HG03354 (cell line): ENCODE measurements at regions not wholly inside any gene's neighbourhood (a gene's known extent, or its start where the extent isn't known, plus 50 kb on each side); places are given as distances from the start of the nearest gene placed in this dataset.
A peak's percentile ranks its signal among the peaks of the same experiment; 100 is the strongest.
"Not testable (repeated sequence)": the region's sequence is repeated elsewhere in the genome, so short reads cannot be mapped to it uniquely, and the experiment has no call there.

Experiments
- ATAC-seq: cut with Tn5 transposase; IDR thresholded peaks from one replicate; pipeline ENCODE4 v1.9.1; 2021; ENCODE audit warnings: mild to moderate bottlenecking; ENCODE audit not compliant: unreplicated experiment, poor library complexity, severe bottlenecking

DNA sequence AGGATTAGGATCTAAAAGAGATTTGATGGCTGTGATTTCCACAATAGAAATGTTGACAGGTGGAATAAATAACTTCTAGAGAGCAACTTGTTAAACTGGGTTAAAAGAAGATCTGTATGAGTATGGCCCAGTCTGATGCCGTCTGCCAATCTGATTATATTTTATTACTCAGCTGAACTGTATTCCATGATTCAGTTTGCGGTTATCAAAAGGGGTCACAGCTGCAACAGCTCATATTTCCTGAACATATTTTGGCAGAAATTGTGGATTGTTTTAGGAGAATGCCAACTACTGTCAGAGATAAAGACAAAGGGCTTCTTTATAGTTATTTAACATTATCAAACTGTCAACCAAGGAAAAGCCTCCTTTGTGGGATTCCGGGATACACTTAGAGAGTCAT is 244.8 kb upstream of the MINDY3 start:
- ATAC-seq, result no peak

DNA sequence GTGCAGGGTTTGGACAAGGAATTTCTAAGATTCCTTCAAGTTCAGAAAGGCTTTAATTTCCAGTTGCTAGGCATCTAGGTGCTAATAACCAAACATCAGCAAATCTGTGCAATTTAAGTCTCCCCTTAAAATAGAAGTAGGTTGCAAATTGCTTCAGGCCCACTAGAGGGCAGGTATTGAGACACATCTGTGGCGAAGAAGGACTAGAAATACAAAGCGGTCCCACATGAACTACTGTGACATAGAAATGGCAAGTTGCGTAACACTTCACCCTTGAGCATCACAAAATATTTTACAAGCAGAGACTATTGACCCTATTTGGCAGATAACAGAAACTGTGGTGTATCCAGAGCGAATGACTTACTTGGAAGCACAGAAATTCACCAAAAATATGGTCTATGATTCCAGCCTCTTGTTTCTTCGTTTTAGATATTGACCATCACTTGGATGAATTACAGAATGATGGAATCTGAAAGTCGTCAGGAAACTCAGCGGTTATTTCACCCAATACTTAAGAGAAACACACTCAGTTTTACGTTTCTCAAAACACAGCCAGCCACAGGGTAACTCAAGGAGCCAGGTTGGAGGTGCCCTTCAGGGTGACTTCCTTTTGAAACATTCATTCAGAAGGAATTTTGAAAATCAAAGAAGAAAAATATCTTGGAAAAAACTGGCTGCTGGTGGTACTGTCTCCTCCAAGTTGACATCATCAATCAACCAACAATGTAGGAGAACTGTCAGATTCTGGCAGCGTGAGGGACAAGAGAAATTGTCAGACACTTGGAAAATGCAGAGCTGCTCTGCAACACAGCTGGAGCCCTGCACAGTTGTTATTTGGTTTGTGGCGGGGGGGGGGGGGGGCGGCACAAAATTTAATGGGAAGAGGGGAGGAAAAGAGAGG is 256.3 kb upstream of the MINDY3 start:
- peak; percentile 71 for ATAC-seq

DNA sequence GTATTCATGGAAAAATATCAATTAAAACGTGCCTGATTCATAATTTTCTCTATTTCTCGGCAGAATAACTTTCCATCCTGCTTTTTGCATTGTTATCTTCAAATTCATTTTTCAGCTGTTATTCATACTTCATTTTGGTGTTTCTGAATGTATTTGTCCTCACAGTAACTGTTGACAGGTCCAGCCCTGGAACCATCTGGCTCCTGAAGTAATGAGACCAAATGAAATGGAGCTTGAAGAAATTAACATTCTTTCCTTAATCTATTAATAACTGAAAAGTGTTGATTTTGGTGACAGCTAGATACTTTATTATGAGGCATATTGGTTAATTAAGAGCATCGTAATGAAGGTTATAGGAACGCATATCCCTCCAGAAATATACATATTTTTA is 257.0 kb upstream of the MINDY3 start:
- no peak for ATAC-seq

DNA sequence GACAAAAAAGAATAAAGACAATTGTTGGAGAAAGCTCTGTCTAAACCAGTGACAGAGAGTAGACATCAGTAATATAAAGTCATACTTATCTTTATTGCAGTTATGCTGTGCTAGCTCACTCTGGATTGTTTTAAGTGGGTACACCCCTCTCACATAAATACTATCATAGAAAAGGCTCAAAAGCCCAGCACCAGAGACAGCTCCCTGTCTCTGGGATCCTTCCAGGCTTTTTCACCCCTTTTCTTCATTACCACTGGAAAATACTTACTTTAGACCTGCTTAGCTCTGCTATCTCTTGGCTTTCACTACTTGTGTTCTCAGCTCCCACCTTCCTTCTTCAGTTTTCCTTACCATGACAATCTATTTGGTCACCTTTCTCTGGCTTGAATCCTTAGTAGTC is 259.1 kb upstream of the MINDY3 start:
- ATAC-seq, result no peak

DNA sequence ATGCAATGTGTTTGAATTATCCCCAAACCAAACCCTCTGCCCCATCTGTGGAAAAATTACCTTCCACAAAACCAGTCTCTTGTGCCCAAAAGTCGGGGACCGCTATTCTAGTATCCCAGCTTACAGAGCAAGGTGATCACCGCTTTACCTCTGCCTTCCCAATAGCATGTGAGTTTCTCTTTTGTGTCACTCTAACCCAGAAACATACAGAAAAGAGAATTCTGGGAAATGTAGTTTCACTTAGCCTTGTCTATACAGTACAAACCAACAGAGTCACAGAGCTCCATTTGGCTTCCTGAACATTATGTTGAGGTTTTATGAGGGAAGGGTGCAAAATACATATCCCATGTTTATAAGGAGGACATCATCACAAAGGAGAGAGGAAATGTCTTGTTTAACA is 260.3 kb upstream of the MINDY3 start:
- ATAC-seq, result no peak

DNA sequence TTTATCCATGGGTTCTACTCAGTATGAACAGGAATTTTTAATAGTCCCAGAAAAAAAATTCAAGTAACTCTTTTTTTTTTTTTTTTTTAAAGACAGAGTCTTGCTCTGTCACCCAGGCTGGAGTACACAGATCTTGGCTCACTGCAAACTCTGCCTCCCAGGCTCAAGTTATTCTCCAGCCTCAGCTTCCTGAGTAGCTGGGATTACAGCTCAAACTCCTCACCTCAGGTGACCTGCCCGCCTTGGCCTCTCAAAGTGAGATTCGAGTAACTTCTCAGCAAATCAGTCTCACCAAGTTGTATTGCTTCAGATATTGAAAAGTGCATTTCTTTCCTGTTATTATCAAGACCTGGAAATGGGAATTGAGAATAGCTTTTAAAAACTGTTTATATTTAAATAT is 281.2 kb upstream of the MINDY3 start:
- ATAC-seq, result no peak

DNA sequence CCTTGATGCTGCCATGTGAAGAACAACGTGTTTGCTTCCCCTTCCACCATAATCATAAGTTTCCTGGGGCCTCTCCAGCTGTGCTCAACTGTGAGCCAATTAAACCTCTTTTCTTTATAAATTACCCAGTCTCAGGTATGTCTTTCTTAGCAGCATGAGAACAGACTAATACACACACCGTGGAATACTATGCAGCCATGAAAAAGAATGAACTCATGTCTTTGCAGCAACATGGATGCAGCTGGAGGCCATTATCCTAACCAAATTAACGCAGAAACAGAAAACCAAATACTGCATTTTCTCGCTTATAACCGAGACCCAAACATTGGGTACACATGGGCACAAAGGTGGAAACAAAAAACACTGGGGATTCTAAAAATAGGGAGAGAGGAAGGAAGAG is 286.7 kb upstream of the MINDY3 start:
- ATAC-seq, result no peak

DNA sequence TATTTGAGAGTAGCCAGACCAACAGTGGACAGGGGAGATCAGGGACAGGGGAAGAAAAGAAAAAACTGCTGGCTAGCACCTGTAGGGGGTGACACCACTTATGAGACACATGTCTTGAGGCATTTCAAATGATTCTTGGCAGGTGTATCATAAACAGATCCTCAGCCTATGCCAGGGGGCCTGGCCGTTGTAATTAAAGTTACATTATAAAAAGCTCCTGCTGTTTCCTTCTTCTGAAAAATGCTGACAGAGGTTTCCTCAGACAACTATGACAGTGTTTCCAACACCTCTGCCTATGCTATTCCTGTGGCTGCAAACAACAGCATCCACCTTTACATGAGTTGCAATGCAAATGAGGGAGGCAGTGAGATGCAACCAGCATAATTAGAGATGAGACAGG is 281.0 kb upstream of the PTER start:
- ATAC-seq, result no peak

DNA sequence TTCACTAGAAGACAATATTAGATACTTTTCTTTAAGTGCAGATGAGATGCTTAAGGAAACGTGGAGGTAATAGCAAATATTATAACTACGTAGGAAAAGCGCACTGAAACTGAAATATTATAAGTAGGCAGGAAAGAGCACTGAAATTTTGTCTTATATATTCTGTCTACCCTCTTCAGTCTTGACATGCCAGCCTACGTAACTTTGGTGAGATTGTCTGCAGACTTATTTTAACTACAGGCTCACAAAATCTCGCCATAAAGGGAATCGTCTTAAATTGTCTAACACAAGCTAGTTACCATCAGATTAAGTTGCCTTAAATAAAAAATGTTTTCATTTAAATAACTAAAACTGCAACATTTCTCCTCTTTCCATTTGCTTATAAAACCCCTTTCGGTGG is 280.1 kb upstream of the PTER start:
- no peak for ATAC-seq

DNA sequence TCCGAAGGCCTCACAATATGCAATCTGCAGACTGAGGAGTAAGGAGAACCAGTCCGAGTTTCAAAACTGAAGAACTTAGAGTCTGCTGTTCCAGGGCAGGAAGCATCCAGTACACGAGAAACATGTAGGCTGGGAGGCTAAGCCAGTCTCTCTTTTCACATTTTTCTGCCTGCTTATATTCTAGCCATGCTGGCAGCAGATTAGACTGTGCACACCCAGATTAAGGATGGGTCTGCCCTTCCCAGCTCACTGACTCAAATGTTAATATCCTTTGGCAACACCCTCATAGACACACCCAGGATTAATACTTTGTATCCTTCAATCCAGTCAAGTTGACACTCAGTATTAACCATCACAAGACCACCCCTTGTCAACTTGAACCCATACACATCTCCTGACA is 271.7 kb upstream of the PTER start:
- ATAC-seq, result not testable (repeated sequence)

DNA sequence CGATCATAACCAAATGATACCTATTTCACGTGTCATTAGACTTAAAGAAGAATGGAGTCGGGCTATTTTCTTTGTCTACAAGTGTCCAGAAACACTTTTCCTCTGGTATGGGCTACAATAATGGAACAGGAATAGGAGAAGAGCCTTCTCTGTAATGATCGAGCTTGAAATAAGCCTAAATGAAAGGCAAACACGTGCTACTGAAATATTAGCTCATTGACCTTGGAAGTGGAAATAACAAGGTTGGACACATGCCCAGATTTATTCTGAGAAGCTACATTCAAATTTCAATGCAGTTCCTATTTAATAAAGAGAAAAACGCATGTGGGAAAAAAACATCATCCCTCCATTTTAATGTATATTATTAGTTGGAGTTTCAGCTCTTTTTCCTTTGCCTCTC is 254.7 kb upstream of the PTER start:
- ATAC-seq, result no peak

DNA sequence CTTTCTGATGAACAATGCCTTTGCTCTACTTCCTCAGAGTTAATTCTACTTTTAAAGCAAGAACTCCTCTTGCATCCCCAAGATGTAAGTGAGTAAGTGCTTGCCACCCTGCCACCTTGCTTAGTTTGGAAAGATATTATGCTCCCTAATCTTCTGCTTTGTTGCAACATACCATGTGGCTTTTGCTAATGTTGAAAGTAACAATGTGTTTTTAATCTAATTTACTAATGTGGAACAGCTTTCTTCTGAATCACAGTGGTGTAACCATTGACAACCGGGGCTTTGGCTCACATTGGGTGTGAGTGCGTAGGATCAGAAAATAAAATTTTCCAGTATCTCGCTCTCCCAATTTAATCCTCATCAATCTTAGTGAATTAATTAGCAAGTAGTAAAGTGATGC is 254.1 kb upstream of the PTER start:
- ATAC-seq, result no peak

DNA sequence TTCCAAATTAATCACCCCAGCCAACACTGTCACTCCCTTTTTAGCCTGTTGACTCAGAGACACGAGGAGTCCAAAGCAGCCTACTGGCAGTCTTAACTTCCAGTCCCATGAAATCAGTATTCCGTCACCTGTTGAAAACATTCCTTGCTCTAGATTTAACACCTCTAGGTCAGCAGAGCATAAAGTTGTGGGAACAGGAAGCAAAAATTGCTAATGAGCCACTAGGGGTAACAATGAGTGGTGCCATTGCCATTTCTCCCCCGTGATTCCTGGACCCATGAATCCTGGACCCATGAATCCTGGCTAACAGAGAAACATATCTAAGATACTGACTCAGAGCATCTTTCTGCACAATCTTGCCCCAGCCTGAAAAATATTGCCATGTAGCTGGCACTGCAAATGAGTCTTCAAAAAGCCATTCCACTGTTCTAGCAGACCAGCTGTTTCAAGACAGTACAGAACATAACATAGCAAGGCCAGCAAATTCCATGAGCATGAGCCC is 252.7 kb upstream of the PTER start:
- ATAC-seq, result no peak

DNA sequence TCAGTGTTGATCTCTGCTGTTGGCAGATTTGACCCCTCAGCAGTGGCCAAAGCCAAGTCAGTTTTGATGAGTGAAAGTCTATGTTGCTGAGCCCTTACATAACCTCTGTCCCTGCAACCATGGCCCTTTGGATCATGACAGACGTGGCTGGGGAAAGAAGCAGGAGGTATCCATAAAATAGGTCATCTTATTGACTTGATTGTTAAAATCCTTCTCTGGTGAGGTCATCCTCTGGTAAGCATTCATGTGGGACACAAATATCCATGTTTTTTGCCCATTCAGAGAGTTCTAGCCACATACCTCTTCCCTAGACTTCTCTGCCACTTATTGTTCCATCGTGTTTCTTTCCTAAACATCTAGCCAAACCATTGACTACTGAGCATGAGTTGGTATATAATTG is 251.9 kb upstream of the PTER start:
- ATAC-seq, result no peak

DNA sequence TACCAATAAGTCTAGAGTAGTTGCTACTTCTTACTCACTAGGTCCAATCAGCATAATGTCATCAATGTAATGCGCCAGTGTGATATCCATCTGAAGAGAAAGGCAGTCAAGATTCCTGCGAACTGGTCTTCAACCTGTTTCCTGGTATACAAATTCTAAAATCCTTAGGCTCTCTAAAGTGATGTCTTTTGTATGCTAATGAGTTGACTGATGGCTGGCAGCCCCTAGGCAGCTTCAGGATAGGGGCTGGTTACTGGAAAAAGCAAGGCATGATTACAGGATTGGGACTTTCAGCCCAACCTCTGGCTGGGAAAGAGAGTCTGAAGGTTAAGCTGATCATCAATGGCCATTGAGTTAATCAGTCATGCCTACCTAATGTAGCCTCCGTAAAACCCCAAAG is 250.2 kb upstream of the PTER start:
- no peak for ATAC-seq

DNA sequence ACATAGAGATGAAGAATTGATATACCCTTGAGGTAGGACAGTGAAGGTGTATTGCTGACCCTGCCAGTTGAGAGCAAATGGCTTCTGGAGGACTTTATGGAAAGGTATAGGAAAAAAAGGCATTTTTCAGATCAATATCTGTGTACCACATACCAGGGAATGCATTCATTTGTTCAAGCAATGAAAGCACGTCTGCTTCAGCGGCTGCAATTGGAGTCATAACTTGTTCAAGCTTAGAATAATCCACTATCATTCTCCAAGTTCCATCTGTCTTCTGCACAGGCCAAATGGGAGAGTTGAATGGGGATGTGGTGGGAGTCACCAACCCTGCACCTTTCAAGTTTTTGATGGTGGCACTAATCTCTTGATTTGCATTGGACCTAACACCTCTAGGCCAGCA is 249.6 kb upstream of the PTER start:
- no peak for ATAC-seq

DNA sequence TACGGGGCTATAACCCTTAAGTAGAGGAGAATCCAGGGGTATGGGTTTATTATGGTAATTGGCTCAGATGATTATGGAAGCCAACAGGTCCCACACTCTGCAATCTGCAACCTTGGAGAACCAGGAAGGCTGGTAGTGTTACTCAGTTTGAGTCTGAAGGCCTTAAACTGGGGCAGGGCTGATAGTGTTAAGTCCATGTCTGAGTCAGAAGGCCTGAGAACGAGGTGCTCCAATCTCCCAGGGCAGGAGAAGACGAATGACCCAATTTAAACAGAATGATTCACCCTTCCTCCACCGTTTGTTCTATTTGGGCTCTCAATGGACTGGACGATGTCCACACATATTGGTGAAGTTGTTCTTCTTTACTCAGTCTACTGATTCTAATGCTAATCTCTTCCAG is 244.5 kb upstream of the PTER start:
- ATAC-seq, result no peak

DNA sequence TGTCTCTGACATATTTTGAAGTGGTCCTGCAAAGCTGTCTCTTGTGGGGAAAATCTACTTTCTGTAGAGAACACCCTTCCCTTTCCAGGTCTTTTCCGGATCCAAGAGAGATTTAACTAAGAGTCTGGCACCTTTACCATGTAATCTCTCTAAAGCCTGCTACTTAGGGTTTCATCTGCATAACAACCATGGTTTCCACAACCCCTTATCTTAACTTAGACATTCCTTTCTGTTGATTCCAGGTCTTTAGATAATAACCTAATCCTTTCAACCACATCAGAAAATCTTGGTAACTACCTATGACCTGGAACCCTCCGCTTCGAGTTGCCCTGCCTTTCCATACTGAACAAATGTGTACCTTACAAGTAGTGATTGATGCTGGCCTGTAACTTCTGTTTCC is 243.6 kb upstream of the PTER start:
- ATAC-seq, result no peak

DNA sequence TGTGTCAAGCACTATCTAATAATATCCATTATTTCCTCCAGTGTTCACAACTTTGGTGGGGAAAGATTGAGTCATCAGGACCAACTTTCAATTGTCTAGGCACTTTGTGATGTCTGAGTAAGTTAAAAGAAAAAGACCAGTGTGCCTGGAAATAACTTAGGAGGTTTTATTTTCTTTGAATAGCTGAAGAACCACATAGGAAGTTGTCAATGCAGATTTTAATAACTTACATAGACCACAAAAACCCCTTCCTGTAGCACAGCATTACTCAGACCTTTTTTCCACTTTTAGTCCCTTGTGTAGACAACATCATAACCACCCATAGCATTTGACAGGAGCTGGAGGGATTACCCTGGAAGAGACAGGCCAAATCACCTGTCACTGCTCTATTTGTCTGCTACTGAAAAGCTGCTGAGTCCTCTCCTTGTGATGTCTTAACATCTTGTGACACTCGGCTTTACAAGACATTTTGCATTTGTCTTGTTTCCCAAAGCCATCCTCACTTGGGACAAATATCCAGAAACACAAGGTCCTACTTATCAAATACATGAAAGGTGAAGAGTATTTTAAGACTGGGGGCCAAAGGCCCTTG is 241.5 kb upstream of the PTER start:
- ATAC-seq, result peak; percentile 93

DNA sequence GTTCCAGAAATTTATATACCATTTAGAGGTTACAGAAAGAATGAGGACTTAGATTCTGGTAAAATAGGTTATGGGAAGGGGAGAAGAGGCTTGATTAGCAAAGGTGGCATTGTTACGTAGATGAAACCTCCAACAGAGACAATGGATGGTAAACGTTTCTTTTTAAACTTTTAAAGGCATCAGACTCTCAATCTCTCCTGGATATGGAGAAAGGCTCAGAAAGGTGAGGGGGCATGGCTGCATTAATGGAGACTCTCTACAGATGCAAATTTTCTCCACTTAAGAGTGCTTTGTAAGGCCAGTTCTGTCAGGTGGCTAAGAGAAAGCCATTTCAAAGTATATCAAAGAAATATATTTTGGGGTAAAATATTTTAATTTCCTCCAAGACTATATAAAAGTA is 240.9 kb upstream of the PTER start:
- ATAC-seq, result no peak

DNA sequence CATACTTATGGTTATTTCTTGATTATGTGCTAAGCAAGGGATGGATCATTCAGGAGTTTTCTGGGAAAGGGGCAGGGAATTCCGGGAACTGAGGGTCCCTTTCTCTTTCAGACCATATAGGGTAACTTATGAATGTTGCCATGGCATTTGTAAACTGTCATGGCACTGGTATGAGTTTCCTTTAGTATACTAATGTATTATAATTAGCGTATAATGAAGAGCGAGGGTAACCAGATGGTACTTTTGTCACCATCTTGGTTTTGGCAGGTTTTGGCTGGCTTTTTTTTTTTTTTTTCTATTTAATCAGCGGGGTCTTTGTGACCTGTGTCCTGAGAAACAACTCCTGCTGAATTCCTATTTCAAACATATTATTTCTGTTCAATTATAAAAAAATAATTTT is 237.6 kb upstream of the PTER start:
- no peak for ATAC-seq
